Endothelial cell of hepatic sinusoid (primary cell): ENCODE measurements at regions not wholly inside any gene's neighbourhood (a gene's known extent, or its start where the extent isn't known, plus 50 kb on each side); places are given as distances from the start of the nearest gene placed in this dataset.

Source experiments
- in situ Hi-C: cut with HindIII; loops from 2 replicates; pipeline ENCODE4 v1.10.0; 2017; ENCODE audit warnings: low sequenced_read_pairs

DNA sequence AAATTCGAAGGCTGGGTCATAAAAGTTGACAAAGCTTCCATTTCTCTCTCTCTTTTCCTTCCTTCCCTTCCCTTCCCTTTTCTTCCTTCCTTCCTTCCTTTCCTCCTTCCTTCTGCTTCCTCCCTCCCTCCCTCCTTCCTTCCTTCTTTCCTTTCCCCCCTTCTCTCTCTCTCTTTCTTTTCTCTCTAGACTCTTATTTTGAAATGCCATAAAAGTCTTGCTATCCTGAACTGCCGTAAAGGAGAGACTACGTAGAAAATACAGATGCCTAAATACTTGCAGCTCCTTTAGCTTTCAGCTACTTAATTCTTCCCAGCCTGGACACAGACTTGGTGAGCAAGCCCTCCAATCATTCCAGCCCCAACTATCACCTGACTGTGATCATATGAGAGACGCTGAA lies 1644.4 kb downstream of the FAM181B start:
- in situ Hi-C loops = no loop called here

DNA sequence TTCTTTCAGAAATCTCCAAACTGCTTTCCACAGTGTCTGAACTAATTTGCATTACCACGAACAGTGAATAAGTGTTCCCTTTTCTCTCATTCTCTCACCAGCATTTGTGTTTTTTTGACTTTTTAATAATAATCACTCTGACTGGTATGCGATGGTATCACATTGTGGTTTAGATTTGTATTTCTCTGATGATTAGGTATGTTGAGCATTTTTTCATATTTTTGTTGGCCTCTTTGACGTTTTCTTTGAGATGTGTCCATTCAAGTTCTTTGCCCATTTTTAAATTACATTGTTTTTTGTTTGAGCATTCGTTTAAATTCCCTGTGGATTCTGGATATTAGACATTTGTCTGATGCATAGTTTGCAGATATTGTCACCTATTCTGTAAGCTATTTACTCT lies 1639.6 kb upstream of the TENM4 start:
- in situ Hi-C loops = no loop called here

DNA sequence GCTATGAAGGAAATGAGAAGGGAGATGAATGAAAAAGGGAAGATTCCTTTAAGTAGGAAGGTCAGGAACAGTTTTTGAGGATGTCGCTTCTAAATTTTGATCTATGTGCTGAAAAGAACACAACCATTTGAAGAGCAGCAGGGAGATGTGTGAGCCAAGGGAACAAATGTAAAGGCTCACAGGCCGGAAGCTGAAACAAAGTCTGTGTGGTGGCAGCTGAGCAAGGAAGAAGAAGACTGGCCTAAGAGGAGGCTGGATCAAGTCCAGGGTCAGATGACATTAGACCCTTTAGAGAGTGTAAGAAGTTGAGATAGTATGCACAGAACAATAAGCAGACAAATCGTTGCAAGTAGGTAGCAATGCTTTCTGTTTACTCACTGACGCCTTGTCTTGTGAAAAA lies 1631.4 kb upstream of the TENM4 start:
- in situ Hi-C loops = no loop called here

DNA sequence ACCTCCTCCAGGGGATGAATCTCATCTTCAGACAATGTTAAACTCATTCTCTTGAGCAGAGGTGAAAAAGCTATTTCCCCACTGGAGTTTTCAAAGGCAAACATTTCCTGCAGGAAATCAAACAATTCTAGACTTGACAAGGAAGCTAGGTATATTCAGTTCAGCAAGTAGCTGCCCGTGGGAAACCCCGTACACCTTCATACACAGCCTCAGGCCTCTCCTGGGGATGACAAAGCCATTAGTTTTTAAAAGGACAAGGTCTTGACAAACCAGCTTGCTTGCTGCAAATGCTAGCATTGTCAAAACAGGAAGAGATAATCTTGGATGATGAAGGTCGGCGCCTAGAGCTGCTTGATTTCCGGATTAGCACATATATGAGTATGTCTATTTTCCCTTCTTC lies 1630.8 kb upstream of the TENM4 start:
- in situ Hi-C loops = no loop called here

GRCh38 chr11:81070948-81071347 lies 1630.1 kb upstream of the TENM4 start:
- in situ Hi-C loops = no loop called here

DNA sequence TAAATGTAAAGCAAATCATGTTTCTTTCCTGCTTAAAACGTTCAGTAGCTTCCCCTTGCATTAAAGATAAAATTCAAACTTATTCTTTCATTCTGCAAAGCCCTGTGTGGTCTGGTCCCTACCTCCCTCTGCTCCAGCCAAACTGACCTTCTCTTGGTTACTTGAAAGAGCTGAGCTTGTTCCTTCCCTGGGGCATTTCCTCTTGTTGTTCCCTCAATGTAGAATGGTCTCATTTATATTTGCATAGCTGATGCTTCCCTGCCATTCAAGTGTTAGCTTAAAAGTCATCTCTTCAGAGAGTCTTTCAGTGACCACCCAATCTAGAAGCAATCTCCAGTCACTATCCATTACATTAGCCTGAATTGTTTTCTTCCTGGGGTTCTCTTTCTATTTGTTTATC lies 1618.5 kb upstream of the TENM4 start:
- in situ Hi-C loops = no loop called here

GRCh38 chr11:81052344-81053158 lies 1611.7 kb upstream of the TENM4 start:
- in situ Hi-C loops = no loop called here

GRCh38 chr11:81039916-81040524 lies 1599.2 kb upstream of the TENM4 start:
- in situ Hi-C loops = no loop called here

DNA sequence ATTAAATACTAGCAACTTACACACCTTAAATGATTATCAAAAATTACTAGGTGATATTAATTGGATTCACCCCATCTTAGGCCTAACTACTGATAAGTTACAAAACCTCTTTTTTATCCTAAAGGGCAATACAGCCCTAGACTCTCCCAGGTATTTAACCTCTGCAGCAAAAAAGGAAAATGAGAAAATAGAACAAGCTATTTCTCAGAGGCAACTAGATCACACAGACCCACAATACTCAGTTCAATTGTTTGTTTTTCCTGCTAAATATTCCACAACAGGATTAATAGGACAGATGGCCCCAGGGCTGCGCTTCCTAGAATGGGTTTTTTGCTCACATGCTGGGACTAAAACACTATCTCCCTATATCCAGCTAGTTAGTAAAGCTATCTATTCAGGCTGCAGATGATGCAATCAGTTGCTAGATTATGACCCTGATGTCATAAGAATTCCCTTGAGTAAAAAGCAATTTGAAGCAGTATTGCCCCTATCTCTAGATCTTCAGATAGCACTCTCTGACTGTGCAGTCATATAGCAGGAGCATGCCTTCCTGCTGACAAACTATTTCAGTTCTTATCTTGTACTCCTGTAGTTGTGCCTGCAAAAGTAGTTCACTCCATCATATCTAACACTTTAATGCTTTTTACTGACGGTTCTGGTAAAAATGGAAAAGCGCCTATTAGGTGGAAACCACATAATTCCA lies 1595.5 kb upstream of the TENM4 start:
- in situ Hi-C loops = no loop called here

- in situ Hi-C loops = no loop called here
These were observed 1593.1 kb upstream of the TENM4 start for GRCh38 chr11:81033779-81034540.

GRCh38 chr11:81032906-81033305 lies 1592.1 kb upstream of the TENM4 start:
- in situ Hi-C loops = no loop called here

GRCh38 chr11:81030186-81030585 lies 1589.4 kb upstream of the TENM4 start:
- in situ Hi-C loops = no loop called here

- in situ Hi-C loops = no loop called here
These were observed 1585.2 kb upstream of the TENM4 start for GRCh38 chr11:81026032-81026431.

DNA sequence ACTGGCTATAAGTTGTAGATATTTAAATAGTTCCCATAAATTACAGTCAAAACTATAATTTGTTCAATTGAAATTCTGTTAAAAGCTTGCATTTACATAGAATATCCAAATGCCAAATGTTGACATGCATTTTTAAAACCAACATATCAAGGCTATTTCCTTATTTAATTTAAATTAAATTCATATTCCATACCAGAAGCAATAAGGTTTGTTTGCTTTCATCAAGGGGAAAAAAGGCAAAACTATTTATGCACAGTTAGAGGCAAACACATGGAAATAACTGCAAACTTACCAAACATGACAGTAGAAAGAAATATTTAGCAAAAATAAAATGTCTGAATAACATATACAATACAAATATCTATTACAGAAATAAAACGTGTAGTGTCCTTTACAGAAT lies 1581.2 kb upstream of the TENM4 start:
- in situ Hi-C loops = no loop called here

DNA sequence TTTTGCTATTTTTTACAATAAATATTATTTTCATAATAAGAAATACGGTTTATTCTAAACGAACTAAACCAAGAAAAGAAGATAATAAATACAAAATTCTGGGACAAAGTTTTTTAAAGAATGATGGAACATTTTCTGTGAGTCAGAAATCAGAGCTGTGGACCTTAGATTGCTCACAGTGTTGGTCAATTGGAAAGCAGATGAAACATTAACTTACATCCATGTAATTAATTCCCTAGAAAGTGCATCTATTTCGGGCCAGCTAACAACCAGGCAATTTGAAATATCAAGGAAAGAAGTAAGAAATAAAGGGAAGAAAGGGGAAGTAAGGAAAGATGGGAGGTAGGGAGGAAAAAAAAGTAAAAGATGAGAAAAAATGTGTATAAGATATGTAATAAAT lies 1569.8 kb upstream of the TENM4 start:
- in situ Hi-C loops = no loop called here

DNA sequence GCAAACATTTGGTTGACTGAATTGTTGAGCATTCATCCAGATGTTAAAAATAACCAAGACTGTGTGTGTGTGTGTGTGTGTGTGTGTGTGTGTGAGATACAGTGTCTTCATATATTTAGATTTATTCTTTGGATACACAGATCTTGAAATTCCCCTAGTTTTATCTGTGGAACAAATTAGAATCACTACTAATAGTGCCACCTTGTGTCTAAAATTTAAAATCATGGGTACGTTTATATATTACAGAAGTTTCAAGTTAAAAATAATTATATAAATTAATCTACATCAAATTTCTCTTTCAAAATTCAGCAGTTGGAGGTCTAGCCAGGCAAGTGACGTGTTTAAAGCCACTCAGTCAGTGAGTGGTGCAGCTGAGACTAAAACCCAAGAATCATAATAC lies 1566.2 kb upstream of the TENM4 start:
- in situ Hi-C loops = no loop called here

DNA sequence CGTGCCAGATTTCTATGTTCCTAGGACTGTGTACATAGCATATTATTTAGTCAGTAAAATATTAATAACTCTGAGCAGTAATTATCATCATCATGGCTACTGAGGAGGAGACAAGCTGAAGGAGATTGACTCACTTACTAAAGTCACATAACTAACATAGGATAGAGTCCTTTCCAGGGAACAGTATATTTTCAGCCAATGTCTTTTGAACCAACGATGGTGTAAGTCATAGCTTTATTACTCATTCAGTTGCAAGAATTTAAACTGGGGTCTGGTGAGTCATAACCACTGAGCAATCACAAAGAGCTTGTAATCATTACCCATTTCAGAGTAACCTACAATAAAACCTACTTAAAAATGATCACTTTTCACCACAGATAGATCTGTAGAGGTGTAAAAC lies 1564.8 kb upstream of the TENM4 start:
- in situ Hi-C loops = no loop called here

DNA sequence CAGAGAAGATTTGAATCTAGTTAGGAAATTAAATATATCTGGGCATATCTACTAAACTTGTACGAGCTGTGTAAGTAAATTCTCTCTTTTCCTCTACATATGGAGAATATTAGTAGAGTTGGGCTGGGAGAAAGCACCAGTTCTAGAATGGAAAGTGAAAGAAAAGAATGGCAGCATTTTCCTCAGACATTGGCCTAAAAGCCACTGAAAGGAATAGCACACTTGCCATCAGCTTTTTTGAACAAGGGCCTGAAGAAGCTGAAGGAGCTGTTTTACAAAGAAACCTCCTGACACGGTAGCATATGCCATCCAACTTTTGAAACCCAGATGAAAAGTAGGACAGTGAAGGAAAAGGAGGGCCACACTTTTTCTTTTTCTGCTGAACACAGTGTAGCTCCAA lies 1563.7 kb upstream of the TENM4 start:
- in situ Hi-C loops = no loop called here

- in situ Hi-C loops = no loop called here
These were observed 1561.5 kb upstream of the TENM4 start for GRCh38 chr11:81002374-81002773.

DNA sequence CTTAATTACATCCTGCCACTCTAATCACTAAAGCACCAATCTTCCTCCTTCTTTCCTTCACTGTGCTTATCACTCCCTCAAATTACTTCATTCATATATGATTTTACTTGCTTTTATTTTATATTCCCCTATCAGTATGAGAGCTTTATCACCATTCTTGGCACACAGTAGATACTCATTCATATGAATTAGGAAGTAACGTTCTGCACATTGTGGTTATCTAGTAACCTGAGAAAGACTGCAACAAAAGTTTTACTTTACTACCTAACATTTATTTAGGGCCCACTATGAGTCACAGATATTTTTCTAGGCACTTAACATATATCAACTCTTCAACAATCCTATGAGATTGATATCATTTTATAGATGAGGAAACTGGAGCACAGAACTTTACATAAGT lies 1559.9 kb upstream of the TENM4 start:
- in situ Hi-C loops = no loop called here

GRCh38 chr11:81000334-81000733 lies 1559.5 kb upstream of the TENM4 start:
- in situ Hi-C loops = no loop called here
